Neural cell (in vitro differentiated cells): ENCODE measurements at regions not wholly inside any gene's neighbourhood (a gene's known extent, or its start where the extent isn't known, plus 50 kb on each side); places are given as distances from the start of the nearest gene placed in this dataset.

Experiments
- H2AFZ ChIP-seq: fragments of 200-600, 300-800 bp; sonication (generic), shearing (Covaris generic); 2 replicates; pipeline ENCODE4 v1.6.0; 2014; ENCODE audit warnings: low read depth, mild to moderate bottlenecking, antibody characterized with exemption, low read length, moderate library complexity
- H3F3A ChIP-seq: fragments of 200-600 bp; shearing (Covaris generic); 2 replicates; pipeline ENCODE4 v1.6.1; 2016; ENCODE audit warnings: mild to moderate bottlenecking, moderate library complexity, mixed read lengths, antibody characterized with exemption, low read length; ENCODE audit not compliant: insufficient read depth, poor library complexity, severe bottlenecking
- H3K27ac ChIP-seq: fragments of 200-600, 300-800 bp; sonication (generic), shearing (Covaris generic); 2 replicates; pipeline ENCODE4 v1.5.1; 2014; ENCODE audit warnings: mild to moderate bottlenecking, low read length, moderate library complexity
- H3K27me3 ChIP-seq: fragments of 300-800, 200-600 bp; sonication (generic), shearing (Covaris generic); 2 replicates; pipeline ENCODE4 v1.6.0; 2014; ENCODE audit warnings: mild to moderate bottlenecking, low read depth, low read length, moderate library complexity; ENCODE audit not compliant: insufficient read depth
- H3K36me3 ChIP-seq: fragments of 300-800, 200-600 bp; sonication (generic), shearing (Covaris generic); 2 replicates; pipeline ENCODE4 v1.5.1; 2014; ENCODE audit warnings: mild to moderate bottlenecking, antibody characterized with exemption, low read length, moderate library complexity; ENCODE audit not compliant: insufficient read depth
- H3K4me2 ChIP-seq: fragments of 300-800, 200-600 bp; sonication (generic), shearing (Covaris generic); 2 replicates; pipeline ENCODE4 v1.6.0; 2014; ENCODE audit warnings: mild to moderate bottlenecking, low read length
- H3K4me3 ChIP-seq: fragments of 300-800, 200-600 bp; sonication (generic), shearing (Covaris generic); 2 replicates; pipeline ENCODE4 v1.5.1; 2014; ENCODE audit warnings: mild to moderate bottlenecking, low read length, moderate library complexity
- H3K79me2 ChIP-seq: fragments of 200-600 bp; shearing (Covaris generic); replicated peaks from 2 replicates; pipeline ENCODE4 v1.6.0; 2014; ENCODE audit warnings: mild to moderate bottlenecking, low read length, moderate library complexity; ENCODE audit not compliant: insufficient read depth
- H3K9ac ChIP-seq: fragments of 300-800, 200-600 bp; sonication (generic), shearing (Covaris generic); 2 replicates; pipeline ENCODE4 v1.6.1; 2016; ENCODE audit warnings: mild to moderate bottlenecking, low read length, mixed read lengths
- H3K9me2 ChIP-seq: fragments of 200-600 bp; shearing (Covaris generic); 2 replicates; pipeline ENCODE4 v1.6.1; 2016; ENCODE audit warnings: mild to moderate bottlenecking, low read length, mixed read lengths; ENCODE audit not compliant: insufficient read depth
- H3K9me3 ChIP-seq: fragments of 200-600, 300-800 bp; sonication (generic), shearing (Covaris generic); 2 replicates; pipeline ENCODE4 v1.6.1; 2016; ENCODE audit warnings: mild to moderate bottlenecking, mixed run types, low read length, moderate library complexity, mixed read lengths
- H4K20me1 ChIP-seq: fragments of 200-600 bp; shearing (Covaris generic); 2 replicates; pipeline ENCODE4 v1.6.1; 2016; ENCODE audit warnings: mild to moderate bottlenecking, mixed run types; ENCODE audit not compliant: insufficient read depth
- CTCF ChIP-seq: fragments of 450-650 bp; IDR thresholded peaks from 2 replicates; pipeline ENCODE4 v1.5.1; 2014; ENCODE audit warnings: antibody characterized with exemption, mild to moderate bottlenecking, moderate library complexity; ENCODE audit not compliant: poor library complexity, severe bottlenecking
- EP300 ChIP-seq: fragments of 450-650 bp; conservative IDR thresholded peaks from 2 replicates; pipeline ENCODE4 v1.6.1; 2014; ENCODE audit warnings: antibody characterized with exemption, mild to moderate bottlenecking, moderate library complexity; ENCODE audit not compliant: poor library complexity, severe bottlenecking
- EZH2 ChIP-seq: fragments of 200-600, 300-800 bp; shearing (Covaris generic), sonication (generic); IDR thresholded peaks from 2 replicates; pipeline ENCODE4 v1.6.1; 2014; ENCODE audit warnings: antibody characterized with exemption, low read length, borderline replicate concordance, mild to moderate bottlenecking; ENCODE audit not compliant: insufficient read depth, poor library complexity, severe bottlenecking
- MXI1 ChIP-seq: fragments of 450-650 bp; conservative IDR thresholded peaks from 2 replicates; pipeline ENCODE4 v1.6.1; 2014; ENCODE audit warnings: antibody characterized with exemption, mild to moderate bottlenecking; ENCODE audit not compliant: poor library complexity, severe bottlenecking
- POLR2AphosphoS5 ChIP-seq: IDR thresholded peaks from 2 replicates; pipeline ENCODE4 v1.6.1; 2012
- RAD21 ChIP-seq: fragments of 450-650 bp; conservative IDR thresholded peaks from 2 replicates; pipeline ENCODE4 v1.6.1; 2014; ENCODE audit warnings: antibody characterized with exemption, mild to moderate bottlenecking, moderate library complexity
- REST ChIP-seq: IDR thresholded peaks from 2 replicates; pipeline ENCODE4 v1.6.1; 2012; ENCODE audit warnings: borderline replicate concordance
- SMC3 ChIP-seq: fragments of 450-650 bp; conservative IDR thresholded peaks from 2 replicates; pipeline ENCODE4 v1.6.1; 2014; ENCODE audit warnings: antibody characterized with exemption, mild to moderate bottlenecking, moderate library complexity; ENCODE audit not compliant: poor library complexity
- TAF1 ChIP-seq: IDR thresholded peaks from 2 replicates; pipeline ENCODE4 v1.6.1; 2012; ENCODE audit warnings: low read depth

GRCh38 chr6:54698974-54699373, 147.6 kb upstream of the FAM83B start:
- no peak overlapping the region for H3K27ac ChIP-seq
- H2AFZ ChIP-seq, result no peak overlapping the region

GRCh38 chr6:54700158-54700557, 146.4 kb upstream of the FAM83B start:
- Histone ChIP-seq H3K79me2 (no peaks in the 10 kb centered on the region), H3F3A (no peaks in the 10 kb centered on the region), H3K9me3 (no peaks in the 10 kb centered on the region), H3K4me2 (no peak overlapping the region), H3K9ac (no peak overlapping the region), H3K27ac (no peak overlapping the region), H2AFZ (no peak overlapping the region), H4K20me1 (no peaks in the 10 kb centered on the region), H3K9me2 (no peaks in the 10 kb centered on the region), H3K36me3 (no peaks in the 10 kb centered on the region), H3K27me3 (no peaks in the 10 kb centered on the region), H3K4me3 (no peak overlapping the region)
- TF ChIP-seq EZH2 (no peak), EP300 (no peak), POLR2AphosphoS5 (no peak), RAD21 (no peak), MXI1 (no peak), CTCF (no peak)

More at GRCh38 chr6:54698974-54699373, 147.6 kb upstream of the FAM83B start:
- Histone ChIP-seq H3F3A (no peaks in the 10 kb centered on the region), H3K4me2 (no peak overlapping the region), H3K4me3 (no peak overlapping the region), H3K79me2 (no peaks in the 10 kb centered on the region), H3K27me3 (no peaks in the 10 kb centered on the region), H4K20me1 (no peaks in the 10 kb centered on the region), H3K9me3 (no peaks in the 10 kb centered on the region), H3K9ac (no peak overlapping the region), H3K9me2 (no peaks in the 10 kb centered on the region), H3K36me3 (no peaks in the 10 kb centered on the region)
- no peak for TF ChIP-seq EZH2
- TF ChIP-seq MXI1, result no peak
- TF ChIP-seq CTCF, result no peak
- no peak for TF ChIP-seq TAF1
- no peak for TF ChIP-seq POLR2AphosphoS5
- no peak for TF ChIP-seq EP300
- no peak for TF ChIP-seq SMC3
- no peak for TF ChIP-seq REST
